Pancreas (tissue), 10 donors: ENCODE measurements at regions not wholly inside any gene's neighbourhood (a gene's known extent, or its start where the extent isn't known, plus 50 kb on each side); places are given as distances from the start of the nearest gene placed in this dataset.

Experiments used
- ATAC-seq, 4 donors: fragments of 200-7000 bp; cut with Tn5 transposase; one replicate each; pipeline versions ENCODE4 v1.8.0 to v1.9.1; 2020; ENCODE audit warnings: mild to moderate bottlenecking in 4 of 4, moderate library complexity in 4 of 4
- DNase-seq, 6 donors: peaks; one replicate each; pipeline ENCODE4 v3.0.0-alpha.2; 2020
- FAIRE-seq: peaks from 2 replicates; lab custom pipeline; 2012; peaks lifted over from hg19 to GRCh38; lab: Jason Lieb, UNC
- H3K27ac ChIP-seq, 4 donors: fragments of 200-600 bp; sonication (generic); 1 replicate in 3 of 4; 2 replicates in 1 of 4; pipeline versions ENCODE4 v1.5.0 to v1.8.0; 2020
- H3K27me3 ChIP-seq, 4 donors: fragments of 200-600 bp; one replicate each; pipeline ENCODE4 v1.8.0; 2021
- H3K36me3 ChIP-seq, 3 donors: fragments of 200-600 bp; sonication (generic) in 1 of 3; one replicate each; pipeline versions ENCODE4 v1.5.0 to v1.8.0; 2020 to 2021
- H3K4me1 ChIP-seq, 3 donors: fragments of 200-600 bp; one replicate each; pipeline ENCODE4 v1.8.0; 2021
- H3K4me3 ChIP-seq, 4 donors: fragments of 200-600 bp; sonication (generic) in 2 of 4; one replicate each; pipeline versions ENCODE4 v1.5.0 to v1.8.0; 2020 to 2021
- H3K9me3 ChIP-seq, 4 donors: fragments of 200-600 bp; one replicate each; pipeline ENCODE4 v1.8.0; 2021
- WGBS, 2 donors: extraction: QIAGEN DNeasy Blood & Tissue Kit; methylation state at CpG; one replicate each; pipeline ENCODE4 v1.1.7; 2013; 5-methylcytosine and 5-hydroxymethylcytosine counted together
- intact Hi-C, 3 donors: fragments of 100-400 bp; cut with DNase I; formaldehyde crosslinking; loops; one replicate each; pipeline versions ENCODE4 v1.11.1 to v1.14.2; 2022
- TF ChIP-seq, protein P1 (sequence below), 4 donors: fragments of 200-600 bp; sonication (generic) in 3 of 4; IDR thresholded peaks; one replicate each; pipeline versions ENCODE4 v1.5.0 to v1.8.0; 2021; ENCODE audit warnings: antibody characterized with exemption in 4 of 4
- donor health status: healthy with polysubstance abuse.
- donor health status: DM: no; HTN: no; CAD: no; lungs with moderate emphysema.
- donor health status: DM: no; HTN: no; CAD: no.
- donor health status: control.
- donor health status: control.
- donor health status: Bipolar disorder and iron deficiency.
- donor health status: DM: yes; HTN: yes; CAD: no.
- donor health status: DM: no; HTN: no; CAD: no.
- donor health status: DM: no; HTN: no; CAD: no.
- donor health status: DM: yes; HTN: yes; CAD: no.

DNA sequence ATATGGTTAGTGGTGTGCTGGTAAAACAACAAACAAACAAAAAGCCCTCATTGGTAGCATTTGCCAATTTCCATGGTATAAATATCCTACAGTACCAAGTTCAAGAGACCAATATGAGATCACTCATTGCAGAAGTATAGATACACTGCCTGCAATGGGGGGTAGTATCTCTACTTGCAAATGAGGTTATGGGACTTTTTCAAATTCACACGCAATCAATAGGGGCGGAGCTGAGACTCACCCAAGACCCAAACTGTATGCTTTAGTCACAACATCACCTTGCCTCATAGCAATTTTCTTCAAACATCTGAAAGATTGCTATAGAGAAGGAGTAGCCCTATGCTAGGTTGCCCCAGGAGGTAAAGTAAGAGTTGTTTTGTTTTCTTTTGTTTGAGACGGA is 93.7 kb downstream of the VCPKMT start:
- Histone ChIP-seq H3K9me3 (no peaks in the 10 kb centered on the region), H3K4me3 (no peak overlapping the region), H3K4me1 (peaks cover 0 to 3% (median 0%) of the 10 kb centered on the region in 3 donors), H3K27me3 (no peaks in the 10 kb centered on the region), H3K36me3 (no peaks in the 10 kb centered on the region), H3K27ac (no peak overlapping the region)
- ATAC-seq (no peak), FAIRE-seq (no peak), DNase-seq (no peak)
- 95 to 99% methylated on average over 3 of the region's 3 CpGs for WGBS, 2 donors
- intact Hi-C loops, result no loop called here
- TF ChIP-seq, protein P1, sequence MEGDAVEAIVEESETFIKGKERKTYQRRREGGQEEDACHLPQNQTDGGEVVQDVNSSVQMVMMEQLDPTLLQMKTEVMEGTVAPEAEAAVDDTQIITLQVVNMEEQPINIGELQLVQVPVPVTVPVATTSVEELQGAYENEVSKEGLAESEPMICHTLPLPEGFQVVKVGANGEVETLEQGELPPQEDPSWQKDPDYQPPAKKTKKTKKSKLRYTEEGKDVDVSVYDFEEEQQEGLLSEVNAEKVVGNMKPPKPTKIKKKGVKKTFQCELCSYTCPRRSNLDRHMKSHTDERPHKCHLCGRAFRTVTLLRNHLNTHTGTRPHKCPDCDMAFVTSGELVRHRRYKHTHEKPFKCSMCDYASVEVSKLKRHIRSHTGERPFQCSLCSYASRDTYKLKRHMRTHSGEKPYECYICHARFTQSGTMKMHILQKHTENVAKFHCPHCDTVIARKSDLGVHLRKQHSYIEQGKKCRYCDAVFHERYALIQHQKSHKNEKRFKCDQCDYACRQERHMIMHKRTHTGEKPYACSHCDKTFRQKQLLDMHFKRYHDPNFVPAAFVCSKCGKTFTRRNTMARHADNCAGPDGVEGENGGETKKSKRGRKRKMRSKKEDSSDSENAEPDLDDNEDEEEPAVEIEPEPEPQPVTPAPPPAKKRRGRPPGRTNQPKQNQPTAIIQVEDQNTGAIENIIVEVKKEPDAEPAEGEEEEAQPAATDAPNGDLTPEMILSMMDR (IDR thresholded peaks at IDR 0.05), result no peak

DNA sequence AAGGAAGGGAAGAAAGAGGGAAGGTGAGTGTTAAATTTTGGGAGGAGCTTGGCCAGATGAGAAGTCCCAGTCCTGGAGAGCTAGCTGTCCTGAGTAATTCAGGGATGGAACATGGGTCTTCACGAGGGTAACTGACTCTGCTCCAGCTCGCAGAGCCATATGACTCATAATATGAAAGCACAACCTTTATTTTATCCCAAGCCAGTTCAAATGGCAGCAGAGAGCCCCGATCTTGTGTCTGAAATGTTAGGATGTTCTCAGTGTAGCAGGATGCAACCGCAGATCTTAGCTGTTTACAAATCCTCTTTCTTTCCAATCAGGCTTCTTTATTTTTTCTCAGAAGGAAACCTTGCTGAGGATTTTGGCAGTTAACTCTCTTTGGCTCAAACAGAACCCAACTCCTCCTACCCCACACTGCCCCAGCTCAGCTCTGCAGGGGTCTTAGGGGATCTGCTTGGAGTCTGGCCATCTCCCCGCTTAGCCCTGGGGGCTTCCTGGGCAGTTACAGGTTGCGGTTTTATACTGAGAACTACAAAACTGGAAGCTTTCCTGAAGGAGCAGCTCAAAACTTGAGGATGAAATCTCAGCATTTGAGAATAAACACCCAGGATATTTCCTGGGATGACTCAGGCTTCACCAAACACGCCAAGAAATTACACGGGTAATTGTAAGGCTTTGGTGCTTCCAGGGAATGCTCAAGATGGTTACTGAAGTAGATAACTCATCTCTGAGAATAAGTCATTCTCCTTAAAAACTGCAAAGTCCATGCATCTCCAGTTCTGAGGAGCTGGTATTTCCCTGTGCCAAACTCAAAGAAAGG is 92.5 kb downstream of the VCPKMT start:
- peak in 3 of 4 donors; percentile 34 to 56 (median 55) for ATAC-seq
- H3K4me3 ChIP-seq, result no peak overlapping the region

DNA sequence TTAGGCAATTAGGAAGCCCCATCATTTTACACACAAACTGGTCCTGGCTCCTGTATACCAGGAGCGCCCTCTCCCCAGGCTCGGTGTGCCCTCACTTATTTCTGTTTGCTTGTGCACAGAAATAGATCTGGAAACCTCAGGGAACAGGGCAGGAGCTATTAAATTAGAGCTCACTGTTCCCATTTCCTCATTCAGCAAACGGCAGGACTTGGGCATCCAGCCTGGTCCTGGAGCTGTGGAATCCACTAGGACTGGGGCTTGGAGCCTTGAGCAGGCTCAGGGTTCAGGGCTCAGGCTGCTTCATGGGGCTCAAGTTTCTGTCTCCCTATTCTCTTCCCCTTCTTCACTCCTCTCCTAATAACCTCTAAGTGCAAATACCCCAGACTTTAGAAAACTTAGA is 91.3 kb downstream of the VCPKMT start:
- TF ChIP-seq, protein P1 (IDR thresholded peaks at IDR 0.05), result no peak
- H3K27ac ChIP-seq, result no peak overlapping the region
- ATAC-seq (no peak), DNase-seq (no peak), FAIRE-seq (no peak)
- no peaks in the 10 kb centered on the region for H3K27me3 ChIP-seq
- H3K4me1 ChIP-seq, result no peaks in the 10 kb centered on the region
- 68 to 73% methylated on average over 3 of the region's 3 CpGs for WGBS, 2 donors
- H3K4me3 ChIP-seq, result no peak overlapping the region
- H3K36me3 ChIP-seq, result no peaks in the 10 kb centered on the region
- intact Hi-C loops, result no loop called here
- H3K9me3 ChIP-seq, result no peaks in the 10 kb centered on the region

More for the DNA sequence above, 92.5 kb downstream of the VCPKMT start:
- H3K4me1 ChIP-seq, result peaks cover 0 to 2% (median 0%) of the 10 kb centered on the region in 3 donors
- WGBS, 2 donors, result 71 to 73% methylated on average over 8 of the region's 8 CpGs
- no peaks in the 10 kb centered on the region for H3K36me3 ChIP-seq
- FAIRE-seq (no peak), DNase-seq (no peak)
- no peak overlapping the region for H3K27ac ChIP-seq
- no peaks in the 10 kb centered on the region for H3K9me3 ChIP-seq
- TF ChIP-seq, protein P1 (IDR thresholded peaks at IDR 0.05), result no peak
- intact Hi-C loops, result no loop called here
- no peaks in the 10 kb centered on the region for H3K27me3 ChIP-seq

DNA sequence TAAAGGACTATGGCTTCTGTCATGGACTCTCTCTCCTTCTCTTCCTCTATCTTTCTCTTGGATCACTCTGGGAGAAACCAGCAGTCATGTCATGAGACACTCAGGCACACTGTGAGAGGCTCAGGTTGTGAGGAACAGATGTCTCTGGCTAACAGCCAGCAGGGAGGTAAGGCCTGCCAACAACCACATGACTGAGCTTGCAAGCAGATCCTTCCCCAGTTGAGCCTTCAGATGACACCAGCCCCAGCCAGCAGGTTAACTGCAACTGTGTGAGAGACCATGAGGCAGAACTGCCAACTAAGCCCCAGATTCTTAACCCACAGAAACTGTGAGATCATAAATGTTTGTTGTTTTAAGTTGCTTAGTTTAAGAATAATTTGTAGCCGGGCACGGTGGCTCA is 90.6 kb downstream of the VCPKMT start:
- no peak for FAIRE-seq
- ATAC-seq, result no peak
- intact Hi-C loops, result no loop called here
- Histone ChIP-seq H3K4me1 (no peaks in the 10 kb centered on the region), H3K9me3 (no peaks in the 10 kb centered on the region), H3K4me3 (no peak overlapping the region), H3K27ac (no peak overlapping the region), H3K36me3 (no peaks in the 10 kb centered on the region), H3K27me3 (no peaks in the 10 kb centered on the region)
- DNase-seq, result no peak
- TF ChIP-seq, protein P1 (IDR thresholded peaks at IDR 0.05), result no peak
- WGBS, 2 donors, result 98% methylated on average over 2 of the region's 2 CpGs

DNA sequence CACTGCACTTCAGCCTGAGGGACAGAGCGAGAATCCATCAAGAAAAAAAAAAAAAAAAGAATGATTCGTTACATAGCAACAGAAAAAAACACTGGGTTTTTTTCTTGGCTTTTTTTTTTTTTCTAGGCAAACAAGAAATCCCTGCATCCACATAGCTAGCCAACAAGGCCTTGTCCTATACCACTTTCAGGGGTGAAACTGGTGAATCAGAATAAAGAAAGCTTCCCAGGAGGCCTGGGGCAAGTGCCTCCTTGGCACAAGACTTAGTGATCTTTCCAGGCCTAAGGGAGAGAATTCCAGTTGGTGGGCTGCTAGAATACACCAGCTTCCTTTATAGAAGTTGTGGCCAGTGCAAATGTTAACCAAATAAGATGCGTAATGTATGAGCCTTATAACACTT is 90.0 kb downstream of the VCPKMT start:
- Histone ChIP-seq H3K36me3 (no peaks in the 10 kb centered on the region), H3K27me3 (no peaks in the 10 kb centered on the region), H3K27ac (no peak overlapping the region), H3K4me3 (no peak overlapping the region), H3K4me1 (no peaks in the 10 kb centered on the region), H3K9me3 (no peaks in the 10 kb centered on the region)
- FAIRE-seq (no peak), DNase-seq (no peak), ATAC-seq (no peak)
- TF ChIP-seq, protein P1 (IDR thresholded peaks at IDR 0.05), result no peak
- intact Hi-C loops, result no loop called here
- 88 to 91% methylated on average over 3 of the region's 3 CpGs for WGBS, 2 donors
